ENCODE measurements at regions not wholly inside any gene's neighbourhood (a gene's known extent, or its start where the extent isn't known, plus 50 kb on each side); places are given as distances from the start of the nearest gene placed in this dataset.

DNA sequence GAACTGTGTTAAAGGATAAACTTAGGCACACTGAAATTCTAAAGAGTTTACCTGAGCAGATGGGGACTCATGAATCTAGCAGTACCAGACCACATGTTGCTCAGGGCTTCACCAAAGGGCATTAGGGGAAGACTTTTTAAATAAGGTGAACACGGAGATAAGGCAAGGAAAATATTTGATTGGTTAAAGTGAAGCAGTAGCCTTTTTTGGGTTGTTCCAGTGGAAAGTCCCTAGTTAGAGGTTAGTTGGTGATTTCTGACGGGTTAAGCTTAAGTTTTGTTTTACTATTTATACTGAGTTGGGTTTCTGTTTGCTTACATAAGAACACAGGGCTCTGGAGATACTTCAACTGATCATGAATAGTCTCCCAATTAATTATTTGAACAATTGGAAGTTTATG is 722.5 kb downstream of the SOCS6 start:
- no peaks in the 10 kb centered on the region for H3K4me1 Mint-ChIP-seq
- DNase-seq: no peak
- H3K27ac Mint-ChIP-seq: no peak overlapping the region
- no peaks in the 10 kb centered on the region for H3K27me3 Mint-ChIP-seq
- H3K36me3 Mint-ChIP-seq: no peaks in the 10 kb centered on the region
- no peaks in the 10 kb centered on the region for H3K9me3 Mint-ChIP-seq
- no peak overlapping the region for H3K4me3 Mint-ChIP-seq
- CTCF ChIA-PET: no interaction called here

DNA sequence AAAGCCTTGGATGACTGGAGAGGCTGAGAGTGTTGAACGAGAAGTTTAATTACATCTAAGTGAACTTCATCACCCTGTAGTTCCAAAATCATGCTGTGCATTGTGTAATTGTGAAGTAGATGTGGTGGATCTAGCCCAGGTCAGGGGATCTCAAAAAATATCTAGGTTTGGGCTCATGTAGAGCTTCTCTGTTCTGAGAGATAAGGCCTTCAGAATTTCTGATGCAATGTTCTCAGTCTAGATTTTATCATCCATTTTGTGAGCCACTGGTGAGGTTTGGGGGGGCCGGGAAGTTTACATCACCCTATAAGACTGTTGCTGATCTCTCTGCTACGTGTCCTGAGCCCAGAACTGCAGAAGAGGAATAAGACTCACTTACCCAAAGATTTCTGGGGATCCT is 719.4 kb downstream of the SOCS6 start:
- no peak for DNase-seq
- Mint-ChIP-seq H3K36me3 (no peaks in the 10 kb centered on the region), H3K4me3 (no peak overlapping the region), H3K9me3 (no peaks in the 10 kb centered on the region), H3K27me3 (no peaks in the 10 kb centered on the region), H3K27ac (no peak overlapping the region), H3K4me1 (no peaks in the 10 kb centered on the region)
- CTCF ChIA-PET: no interaction called here

DNA sequence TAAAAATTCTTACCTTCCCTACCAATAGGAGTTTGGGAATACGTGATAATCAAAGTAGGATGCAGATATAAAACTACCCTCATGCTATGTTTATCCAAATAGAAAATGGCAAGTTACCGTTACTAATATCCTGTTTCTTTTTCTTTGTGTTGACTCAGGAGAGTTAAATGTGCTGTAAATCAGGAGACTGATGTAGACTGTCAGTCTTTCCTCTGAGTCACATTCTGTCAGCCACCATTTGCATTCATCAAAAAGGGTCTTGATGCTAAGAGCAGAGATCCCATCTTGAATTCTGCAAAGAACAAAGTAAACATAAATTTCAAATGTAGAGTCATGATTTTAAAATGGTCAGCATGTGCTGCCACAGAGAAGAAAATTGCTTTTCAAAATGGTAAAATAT is 712.8 kb downstream of the SOCS6 start:
- CTCF ChIA-PET: no interaction called here
- DNase-seq: no peak
- Mint-ChIP-seq H3K4me1 (no peaks in the 10 kb centered on the region), H3K27ac (no peak overlapping the region), H3K27me3 (no peaks in the 10 kb centered on the region), H3K9me3 (no peaks in the 10 kb centered on the region), H3K36me3 (no peaks in the 10 kb centered on the region), H3K4me3 (no peak overlapping the region)

DNA sequence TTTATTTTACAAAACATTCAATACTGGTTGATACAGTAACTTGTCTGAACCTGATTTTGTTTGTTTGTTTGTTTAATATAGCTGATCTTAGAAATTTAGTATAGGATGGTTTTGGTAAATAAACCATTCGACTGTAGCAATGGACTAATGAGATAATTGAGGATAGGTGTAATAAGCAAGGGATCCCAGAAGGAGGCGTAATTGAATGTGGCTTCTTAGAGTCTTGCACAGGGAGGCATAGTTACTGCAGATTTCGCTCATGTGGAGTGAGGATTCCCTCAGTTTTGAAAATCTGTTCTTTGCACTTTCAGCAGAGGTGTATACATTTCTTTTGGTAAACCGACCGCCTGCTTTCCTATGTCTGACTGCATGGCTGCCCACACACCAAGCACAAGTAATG is 709.6 kb downstream of the SOCS6 start:
- Mint-ChIP-seq H3K4me1 (no peaks in the 10 kb centered on the region), H3K27me3 (no peaks in the 10 kb centered on the region), H3K36me3 (no peaks in the 10 kb centered on the region), H3K9me3 (no peaks in the 10 kb centered on the region), H3K27ac (no peak overlapping the region), H3K4me3 (no peak overlapping the region)
- DNase-seq: no peak
- CTCF ChIA-PET: no interaction called here

DNA sequence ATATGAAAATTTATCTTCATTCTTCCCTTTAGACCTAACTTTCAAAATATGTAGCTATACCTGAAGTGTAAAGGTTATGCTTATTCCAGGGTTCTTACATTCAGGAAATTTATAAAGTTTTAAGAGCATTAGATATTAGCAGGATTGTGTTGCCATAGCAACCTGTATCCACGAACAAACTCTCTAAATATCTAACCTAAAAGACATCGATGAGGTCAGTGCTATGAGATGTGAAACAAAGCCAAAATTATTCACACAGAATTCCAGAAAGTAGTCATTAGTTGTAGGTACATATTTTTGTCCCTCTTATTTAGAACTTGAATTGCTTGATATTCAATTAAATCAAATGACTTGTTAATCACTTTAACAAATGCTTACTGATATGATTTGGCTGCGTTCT is 705.3 kb downstream of the SOCS6 start:
- CTCF ChIA-PET: no interaction called here
- Mint-ChIP-seq H3K27ac (no peak overlapping the region), H3K9me3 (no peaks in the 10 kb centered on the region), H3K36me3 (no peaks in the 10 kb centered on the region), H3K27me3 (no peaks in the 10 kb centered on the region), H3K4me1 (no peaks in the 10 kb centered on the region), H3K4me3 (no peak overlapping the region)
- no peak for DNase-seq

DNA sequence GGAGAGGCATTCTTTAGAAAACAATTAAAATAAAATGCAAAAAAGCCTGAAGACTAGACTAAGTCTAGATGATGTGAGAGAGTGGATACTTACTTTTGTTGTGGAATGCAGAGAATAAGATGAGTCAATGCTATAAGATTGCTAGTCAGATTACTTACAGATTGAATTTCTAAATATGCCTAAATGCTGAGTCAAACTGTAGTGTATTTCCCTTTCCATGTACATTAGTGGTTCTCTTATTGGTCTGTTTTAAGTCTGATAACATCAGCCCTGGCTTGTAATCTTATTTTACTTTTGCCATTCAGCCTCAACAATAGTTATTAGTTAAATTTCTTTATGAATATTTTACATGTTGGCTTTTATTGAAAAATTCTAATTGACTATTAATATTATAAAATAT is 702.7 kb downstream of the SOCS6 start:
- H3K36me3 Mint-ChIP-seq: no peaks in the 10 kb centered on the region
- no peak overlapping the region for H3K4me3 Mint-ChIP-seq
- no peak for DNase-seq
- no peak overlapping the region for H3K27ac Mint-ChIP-seq
- H3K9me3 Mint-ChIP-seq: no peaks in the 10 kb centered on the region
- CTCF ChIA-PET: no interaction called here
- no peaks in the 10 kb centered on the region for H3K4me1 Mint-ChIP-seq
- no peaks in the 10 kb centered on the region for H3K27me3 Mint-ChIP-seq

DNA sequence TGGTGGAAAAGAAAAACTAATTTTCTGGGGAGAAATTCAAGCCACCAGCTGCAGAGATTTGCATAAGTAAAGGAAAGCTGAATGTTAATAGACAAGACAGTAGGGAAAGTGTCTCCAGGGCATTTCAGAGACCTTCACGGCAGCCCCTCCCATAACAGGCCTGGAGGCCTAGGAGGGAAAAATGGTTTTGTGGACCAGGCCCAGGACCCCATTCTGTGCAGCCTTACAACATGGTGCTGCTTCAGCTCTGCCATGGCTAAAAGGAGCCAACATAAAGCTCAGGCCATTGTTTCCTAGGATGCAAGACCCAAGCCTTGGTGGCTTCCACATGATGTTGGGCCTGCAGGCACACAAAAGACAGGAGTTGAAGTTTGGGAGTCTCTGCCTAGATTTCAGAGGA is 697.1 kb downstream of the SOCS6 start:
- Mint-ChIP-seq H3K9me3 (peaks cover 10% of the 10 kb centered on the region), H3K4me1 (no peaks in the 10 kb centered on the region), H3K27ac (no peak overlapping the region), H3K27me3 (no peaks in the 10 kb centered on the region), H3K36me3 (no peaks in the 10 kb centered on the region), H3K4me3 (no peak overlapping the region)
- CTCF ChIA-PET: no interaction called here
- no peak for DNase-seq

DNA sequence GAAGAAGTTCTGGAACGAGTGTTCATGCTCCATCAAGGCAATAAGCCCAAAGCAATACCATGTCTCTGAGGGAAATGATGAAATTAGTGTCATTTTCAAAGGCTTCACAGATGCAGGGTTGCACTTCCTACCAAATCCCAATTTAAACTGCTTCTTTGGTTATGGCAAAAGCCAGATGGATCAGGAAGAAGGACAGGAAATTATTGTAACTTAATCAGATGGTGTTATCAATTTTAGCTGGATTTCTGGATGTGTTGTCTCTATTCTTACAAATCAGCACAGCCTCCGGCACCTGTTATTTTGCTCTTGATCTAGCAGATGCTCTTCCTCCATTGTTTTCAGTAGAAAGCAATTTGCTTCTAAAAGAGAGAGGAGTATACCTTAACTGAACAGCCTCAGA is 693.4 kb downstream of the SOCS6 start:
- DNase-seq: no peak
- Mint-ChIP-seq H3K9me3 (peaks cover 10% of the 10 kb centered on the region), H3K27ac (no peak overlapping the region), H3K4me3 (no peak overlapping the region), H3K27me3 (no peaks in the 10 kb centered on the region), H3K36me3 (no peaks in the 10 kb centered on the region), H3K4me1 (no peaks in the 10 kb centered on the region)
- CTCF ChIA-PET: interaction anchor here (1.1 kb wide), 1 partner anchor 12 kb away, joined by 3 read pairs; no protein-coding TSS in a partner anchor

DNA sequence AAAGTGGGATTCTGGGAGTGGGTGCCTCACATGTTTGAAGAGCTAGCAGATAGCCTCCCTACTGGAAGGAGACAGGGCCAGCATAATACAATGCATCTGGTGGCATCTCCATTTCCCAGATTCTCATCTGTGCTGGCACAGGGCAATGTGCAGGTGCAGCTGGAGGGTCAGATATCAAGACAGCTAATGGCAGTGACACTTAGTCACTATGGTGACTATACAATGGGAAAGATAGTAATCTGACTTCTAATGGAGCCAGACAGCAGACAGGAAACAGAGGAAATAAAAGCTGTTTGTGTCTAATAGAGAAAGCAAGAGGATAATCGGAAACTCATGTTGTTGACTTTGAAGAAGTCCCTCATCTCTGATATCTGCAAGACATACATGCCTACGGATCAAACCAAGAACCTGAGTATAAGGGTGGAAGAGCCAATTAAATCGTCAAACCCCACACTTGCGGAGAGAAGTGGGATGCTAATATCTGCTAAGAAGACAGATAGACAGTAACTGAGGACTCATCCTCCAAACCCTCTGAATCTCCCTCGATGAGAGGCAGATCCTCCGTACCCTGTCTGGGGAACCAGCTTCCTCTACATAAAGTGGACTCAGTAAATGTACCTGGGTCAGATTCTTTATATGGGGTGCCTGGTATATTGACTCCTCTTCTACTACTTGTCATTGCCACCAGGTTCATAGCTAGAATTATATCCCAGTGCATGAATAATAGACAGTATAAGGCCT is 692.7 kb downstream of the SOCS6 start:
- Mint-ChIP-seq H3K27ac (no peak overlapping the region), H3K4me1 (no peaks in the 10 kb centered on the region), H3K4me3 (no peak overlapping the region), H3K9me3 (peaks cover 10% of the 10 kb centered on the region), H3K27me3 (no peaks in the 10 kb centered on the region), H3K36me3 (no peaks in the 10 kb centered on the region)
- no peak for DNase-seq
- CTCF ChIA-PET: interaction anchor here (0.7 to 1.1 kb wide), 2 partner anchors 11 to 12 kb away, joined by 3 read pairs; no protein-coding TSS in a partner anchor

DNA sequence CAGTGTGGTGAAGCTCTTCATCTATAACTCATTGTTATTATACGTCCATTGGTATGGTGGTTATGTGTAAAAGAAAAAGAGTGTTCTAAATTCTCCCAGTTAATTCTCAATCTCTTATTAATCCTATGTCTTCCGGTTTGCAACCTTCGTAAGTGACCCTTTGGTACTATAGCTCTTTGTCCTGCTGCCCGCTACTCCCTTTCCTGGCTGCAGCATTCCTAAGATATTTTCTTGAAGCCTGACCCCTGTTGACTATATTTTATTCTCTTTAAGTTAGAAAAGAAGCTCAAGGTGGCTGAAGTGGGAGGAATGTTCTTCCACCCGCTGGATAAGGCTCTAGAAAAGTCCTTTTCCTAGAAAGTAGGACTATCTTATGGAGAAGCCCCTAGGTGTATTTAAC is 684.8 kb downstream of the SOCS6 start:
- no peaks in the 10 kb centered on the region for H3K36me3 Mint-ChIP-seq
- no peak overlapping the region for H3K4me3 Mint-ChIP-seq
- no peaks in the 10 kb centered on the region for H3K27me3 Mint-ChIP-seq
- no peaks in the 10 kb centered on the region for H3K9me3 Mint-ChIP-seq
- no peak overlapping the region for H3K27ac Mint-ChIP-seq
- no peaks in the 10 kb centered on the region for H3K4me1 Mint-ChIP-seq
- no peak for DNase-seq
- CTCF ChIA-PET: no interaction called here

DNA sequence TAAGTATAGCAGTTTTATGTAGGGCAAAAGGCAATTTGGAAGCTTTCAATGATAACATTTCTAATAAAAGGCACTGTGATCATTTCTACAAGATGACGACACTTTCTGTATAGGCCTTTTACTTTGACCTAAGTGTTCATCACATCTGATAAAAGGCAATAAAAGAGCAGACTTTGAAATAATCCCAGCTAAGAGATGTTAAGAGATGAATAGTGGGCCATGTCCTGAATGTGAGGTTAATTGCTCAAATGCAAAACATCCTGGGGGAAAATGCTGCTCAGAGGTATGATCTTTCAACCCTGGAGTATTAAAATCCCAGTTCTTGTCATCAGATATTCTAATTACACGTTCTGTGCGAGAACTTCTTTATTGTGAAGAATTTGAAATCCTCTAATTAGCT is 677.6 kb downstream of the SOCS6 start:
- no peak overlapping the region for H3K27ac Mint-ChIP-seq
- H3K4me3 Mint-ChIP-seq: no peak overlapping the region

DNA sequence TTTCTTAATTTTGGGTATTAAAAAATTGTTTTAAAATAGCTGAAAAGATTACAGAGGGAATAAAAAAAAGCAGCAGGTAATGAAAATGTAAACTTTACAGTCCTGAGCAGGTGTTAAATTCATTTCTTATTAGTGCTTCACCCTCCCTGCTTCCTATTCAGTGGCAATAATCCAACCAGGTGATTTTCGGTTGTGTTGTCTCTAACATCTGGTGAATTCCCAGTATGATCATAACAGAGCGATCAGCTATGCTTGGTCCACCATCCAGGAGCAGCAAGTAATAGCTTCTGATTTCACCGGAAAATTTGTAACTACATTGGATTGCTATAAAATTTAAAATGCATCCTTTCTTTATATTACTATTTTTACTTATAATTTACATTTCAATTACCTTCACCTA is 673.1 kb downstream of the SOCS6 start:
- CTCF ChIA-PET: interaction anchor here (0.8 kb wide), 1 partner anchor 10 kb away, joined by 3 read pairs; no protein-coding TSS in a partner anchor
- Mint-ChIP-seq H3K27me3 (no peaks in the 10 kb centered on the region), H3K27ac (no peak overlapping the region)

More for the DNA sequence above, 677.6 kb downstream of the SOCS6 start:
- no peak for DNase-seq
- Mint-ChIP-seq H3K4me1 (no peaks in the 10 kb centered on the region), H3K27me3 (no peaks in the 10 kb centered on the region), H3K9me3 (no peaks in the 10 kb centered on the region), H3K36me3 (no peaks in the 10 kb centered on the region)
- CTCF ChIA-PET: no interaction called here

DNA sequence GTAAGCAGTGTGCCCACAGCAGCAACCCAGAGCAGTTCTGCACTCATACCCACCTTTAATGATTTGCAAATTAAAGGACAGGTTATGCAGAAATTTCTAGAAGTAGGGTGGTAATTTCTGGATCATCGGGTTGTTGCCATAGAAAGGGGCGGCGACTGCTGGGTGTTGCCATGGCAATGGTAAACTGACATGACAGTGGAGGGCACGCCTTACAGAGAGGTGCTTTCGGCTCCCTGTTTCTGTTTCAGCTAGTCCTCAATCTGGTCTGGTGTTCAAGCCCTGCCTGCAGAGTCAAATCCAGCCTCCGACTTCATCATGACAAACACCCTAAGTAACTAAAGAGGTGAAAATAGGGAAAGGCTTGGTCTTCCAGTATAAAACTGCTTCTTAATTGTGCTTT is 667.7 kb downstream of the SOCS6 start:
- no peak overlapping the region for H3K27ac Mint-ChIP-seq
- H3K27me3 Mint-ChIP-seq: no peaks in the 10 kb centered on the region
- CTCF ChIA-PET: no interaction called here
- DNase-seq: no peak
- no peaks in the 10 kb centered on the region for H3K4me1 Mint-ChIP-seq
- H3K9me3 Mint-ChIP-seq: peaks cover 1% of the 10 kb centered on the region
- no peaks in the 10 kb centered on the region for H3K36me3 Mint-ChIP-seq
- no peak overlapping the region for H3K4me3 Mint-ChIP-seq

More for the DNA sequence above, 673.1 kb downstream of the SOCS6 start:
- no peak for DNase-seq
- Mint-ChIP-seq H3K4me3 (no peak overlapping the region), H3K4me1 (no peaks in the 10 kb centered on the region), H3K9me3 (no peaks in the 10 kb centered on the region), H3K36me3 (no peaks in the 10 kb centered on the region)

DNA sequence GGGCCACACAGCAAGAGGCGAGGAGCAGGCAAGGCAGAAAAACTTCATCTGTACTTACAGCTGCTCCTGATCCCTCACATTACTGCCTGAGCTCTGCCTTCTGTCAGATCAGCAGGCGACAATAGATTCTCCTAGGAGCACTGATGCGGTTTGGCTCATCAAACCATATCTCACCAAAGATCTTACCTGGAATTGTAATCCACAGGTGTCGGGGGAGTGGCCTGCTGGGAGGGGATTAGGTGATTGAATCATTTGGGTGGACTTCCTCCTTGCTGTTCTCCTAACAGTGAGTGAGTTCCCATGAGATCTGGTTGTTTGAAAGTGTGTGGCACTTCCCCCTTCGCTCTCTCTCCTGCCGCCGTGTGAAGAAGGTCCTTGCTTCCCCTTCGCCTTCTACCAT is 647.3 kb downstream of the SOCS6 start:
- Mint-ChIP-seq H3K27ac (no peak overlapping the region), H3K9me3 (no peaks in the 10 kb centered on the region), H3K4me1 (no peaks in the 10 kb centered on the region), H3K27me3 (no peaks in the 10 kb centered on the region), H3K36me3 (no peaks in the 10 kb centered on the region), H3K4me3 (no peak overlapping the region)
- CTCF ChIA-PET: interaction anchor here (0.6 kb wide), 1 partner anchor 860 kb away, joined by 3 read pairs; no protein-coding TSS in a partner anchor
- DNase-seq: no peak

DNA sequence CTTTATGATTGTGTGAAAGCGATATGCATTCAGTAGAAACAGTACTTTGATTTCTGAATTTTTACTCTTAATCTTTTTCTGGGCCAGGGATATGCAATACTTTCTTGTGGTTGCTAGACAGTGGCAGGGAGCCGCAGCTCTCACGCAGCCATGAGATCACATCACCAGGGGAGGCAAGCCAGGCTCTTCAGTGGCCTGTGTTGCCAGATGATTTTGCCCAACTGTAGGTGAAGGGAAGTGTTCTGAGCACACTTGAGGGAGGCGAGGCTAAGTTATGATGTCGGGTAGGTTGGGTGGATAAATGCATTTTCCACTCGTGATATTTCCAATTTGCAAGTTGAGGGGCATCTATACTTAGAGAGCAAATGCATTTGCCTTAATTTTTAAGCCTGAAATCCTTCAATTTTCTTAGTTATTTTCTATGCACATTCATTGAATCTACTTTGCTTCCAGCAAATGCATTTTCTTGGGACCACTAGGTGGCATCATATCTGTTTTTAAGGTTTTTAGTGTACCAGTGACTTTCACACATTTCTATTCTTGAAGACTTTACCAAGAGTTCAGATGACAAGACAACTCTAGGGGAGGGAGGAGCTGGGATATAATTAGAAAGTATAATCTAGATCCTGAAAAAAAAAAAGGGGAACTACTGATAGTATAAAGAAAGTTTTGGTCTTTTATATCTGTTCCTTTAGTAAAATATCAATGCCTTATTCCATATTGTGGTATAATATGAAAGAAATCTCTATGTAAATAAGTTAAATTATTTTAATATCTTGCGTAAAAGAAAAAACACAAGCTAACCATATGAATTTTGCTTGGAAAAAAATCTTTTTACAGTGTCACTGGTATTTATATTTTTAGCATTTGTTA is 643.3 kb downstream of the SOCS6 start:
- Mint-ChIP-seq H3K27me3 (no peaks in the 10 kb centered on the region), H3K9me3 (no peaks in the 10 kb centered on the region), H3K27ac (no peak overlapping the region), H3K4me1 (no peaks in the 10 kb centered on the region), H3K36me3 (no peaks in the 10 kb centered on the region), H3K4me3 (no peak overlapping the region)
- CTCF ChIA-PET: no interaction called here
- DNase-seq: no peak
